GM21423 (cell line): ENCODE measurements at regions not wholly inside any gene's neighbourhood (a gene's known extent, or its start where the extent isn't known, plus 50 kb on each side); places are given as distances from the start of the nearest gene placed in this dataset.
"Not testable (repeated sequence)": the region's sequence is repeated elsewhere in the genome, so short reads cannot be mapped to it uniquely, and the experiment has no call there.

Experiments used
- ATAC-seq: cut with Tn5 transposase; IDR thresholded peaks from one replicate; pipeline ENCODE4 v1.9.1; 2021; ENCODE audit warnings: mild to moderate bottlenecking, moderate library complexity; ENCODE audit not compliant: unreplicated experiment

DNA sequence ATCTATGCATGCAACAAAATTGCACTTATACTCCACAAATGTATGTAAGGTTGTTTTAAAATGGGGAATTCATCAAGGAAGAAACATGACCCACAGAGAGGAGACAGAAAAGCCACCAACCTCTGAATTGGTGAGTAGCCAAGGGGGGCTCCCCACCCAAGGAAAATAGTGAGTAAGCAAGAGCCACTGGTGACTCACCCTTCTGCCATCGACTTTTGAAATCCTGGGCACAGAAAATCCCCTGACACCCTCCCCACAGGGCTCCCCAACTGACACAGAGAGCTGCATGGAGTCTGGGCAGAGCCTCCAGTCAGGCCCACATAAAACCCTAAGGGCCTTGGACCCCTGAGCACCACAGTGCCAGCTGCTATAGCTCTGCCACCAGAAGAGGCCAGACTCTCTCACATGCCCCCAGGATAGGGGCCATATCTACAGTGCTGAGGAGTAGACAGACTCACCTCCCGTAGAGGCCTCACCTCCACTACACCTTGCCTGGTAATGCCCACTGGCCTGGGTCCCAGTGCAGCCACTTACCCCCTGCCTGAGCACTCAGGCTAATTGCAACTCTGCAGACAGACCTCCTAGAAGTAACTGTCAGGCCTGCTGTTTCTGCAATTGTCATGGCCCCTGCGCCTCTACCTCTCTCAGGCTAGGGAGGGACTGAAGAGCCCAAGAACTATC, 244.7 kb upstream of the WSB1 start:
- no peak for ATAC-seq

DNA sequence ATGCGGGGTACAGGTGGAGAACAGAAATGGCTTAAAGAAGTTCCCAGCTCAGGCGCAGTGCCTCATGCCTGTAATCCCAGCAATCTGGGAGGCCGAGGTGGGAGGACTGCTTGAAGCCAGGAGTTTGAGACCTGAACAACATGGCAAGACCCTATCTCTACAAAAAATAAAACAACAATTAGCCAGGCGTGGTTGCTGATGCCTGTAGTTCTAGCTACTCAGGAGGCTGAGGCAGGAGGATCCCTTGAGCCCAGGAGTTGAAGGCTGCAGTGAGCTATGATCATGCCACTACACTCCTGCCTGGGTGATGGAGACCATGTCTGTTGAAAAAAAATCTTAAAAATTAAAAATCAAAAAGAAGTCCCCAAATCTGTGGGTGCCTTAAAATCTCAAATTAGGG, 228.3 kb upstream of the WSB1 start:
- no peak for ATAC-seq

DNA sequence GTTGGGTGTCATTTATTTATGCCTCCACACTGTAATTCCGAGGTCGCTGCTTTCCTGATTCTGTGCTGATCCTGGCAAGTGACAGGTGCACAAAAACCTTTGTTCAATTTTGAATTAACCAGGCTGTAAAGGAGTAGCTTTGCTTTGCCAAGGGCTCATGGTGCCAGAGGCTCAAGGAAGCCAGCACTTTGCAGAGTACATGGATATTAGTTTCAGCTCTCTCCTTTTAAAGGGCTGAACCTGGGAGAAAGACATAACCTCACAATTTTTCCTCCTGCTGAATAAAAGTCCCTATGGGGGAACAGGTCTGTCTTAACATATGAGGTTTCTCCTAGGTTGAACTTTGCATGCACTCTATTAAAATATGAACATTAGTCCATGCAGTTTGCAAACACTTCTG, 227.6 kb upstream of the WSB1 start:
- ATAC-seq = no peak

DNA sequence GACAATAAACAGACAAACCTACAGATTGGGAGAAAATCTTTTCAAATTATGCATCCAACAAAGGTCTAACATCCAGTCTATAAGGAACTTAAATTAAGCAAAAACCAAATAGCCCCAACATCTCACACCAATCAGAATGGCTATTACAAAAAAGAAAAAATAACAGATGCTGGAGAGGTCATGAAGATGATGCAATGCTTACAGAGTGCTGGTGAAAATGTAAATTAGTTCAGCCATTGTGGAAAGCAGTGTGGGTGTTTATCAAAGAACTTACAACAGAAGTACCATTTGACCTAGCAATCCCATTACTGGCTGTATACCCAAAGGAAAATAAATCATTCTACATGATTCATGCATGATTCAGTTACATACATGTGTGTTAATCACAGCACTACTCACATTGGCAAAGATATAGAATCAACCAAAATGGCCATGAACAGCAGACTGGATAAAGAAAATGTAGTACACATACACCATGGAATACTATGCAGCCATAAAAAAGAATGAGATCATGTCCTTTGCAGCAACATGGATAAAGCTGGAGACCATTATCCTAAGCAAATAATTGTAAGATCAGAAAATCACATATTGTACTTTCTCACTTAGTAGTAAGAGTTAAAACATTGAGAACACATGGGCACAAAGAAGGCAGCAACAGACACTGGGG, 223.9 kb upstream of the WSB1 start:
- ATAC-seq = no peak

DNA sequence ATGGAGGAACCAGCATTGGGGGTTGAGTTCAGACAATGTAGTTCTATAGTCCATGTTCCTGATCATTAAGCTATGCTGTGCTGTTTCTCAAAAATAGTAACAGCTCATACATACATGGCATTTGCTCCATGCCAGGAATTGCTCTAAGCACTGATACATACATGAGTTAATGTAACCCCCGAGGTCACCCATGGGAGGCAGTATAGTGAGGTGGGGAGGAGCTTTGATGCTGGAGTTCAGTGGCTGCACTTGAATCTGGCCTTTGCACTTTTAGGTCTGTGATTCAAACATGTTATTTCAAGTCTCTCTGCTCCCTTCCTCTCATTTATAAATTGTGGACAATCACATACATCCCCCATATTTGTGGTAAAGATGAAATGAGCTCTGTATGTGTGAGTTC, 223.1 kb upstream of the WSB1 start:
- ATAC-seq = no peak

DNA sequence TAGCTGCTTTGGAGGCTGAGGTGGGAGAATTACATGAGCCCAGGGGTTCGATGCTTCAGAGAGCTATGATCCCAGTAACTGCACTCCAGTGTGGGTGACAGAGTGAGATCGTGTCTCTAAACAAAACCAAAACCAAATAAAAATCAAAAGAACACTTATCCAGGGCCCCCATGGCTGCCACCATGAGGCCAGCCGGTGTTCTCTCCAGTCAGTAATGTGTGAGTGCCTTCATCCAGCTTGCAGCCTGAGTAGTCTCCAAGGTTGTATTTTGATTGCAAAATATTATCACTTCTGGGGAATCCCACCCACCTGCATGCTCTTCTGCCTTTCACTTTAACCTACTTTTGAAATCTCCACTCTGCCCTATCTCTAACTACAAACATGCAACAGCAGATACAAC, 221.0 kb upstream of the WSB1 start:
- no peak for ATAC-seq

DNA sequence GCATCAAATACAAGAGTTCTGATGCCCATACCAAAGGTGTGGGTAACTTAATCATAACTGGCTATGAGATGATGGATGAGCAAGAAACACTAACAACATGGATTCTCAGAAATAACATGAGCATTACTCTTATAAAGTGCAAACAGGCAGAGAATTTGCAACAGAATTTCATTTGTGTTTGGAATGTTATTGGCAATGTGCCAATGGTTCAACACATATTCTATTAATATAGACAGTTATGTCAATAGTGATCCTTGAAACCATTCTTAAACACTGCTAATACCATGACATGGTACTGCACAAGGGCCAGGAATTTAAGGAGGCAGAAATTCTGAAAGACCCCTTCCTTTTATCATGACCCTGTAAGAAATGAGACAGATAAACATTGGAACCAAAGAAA, 217.1 kb upstream of the WSB1 start:
- no peak for ATAC-seq

DNA sequence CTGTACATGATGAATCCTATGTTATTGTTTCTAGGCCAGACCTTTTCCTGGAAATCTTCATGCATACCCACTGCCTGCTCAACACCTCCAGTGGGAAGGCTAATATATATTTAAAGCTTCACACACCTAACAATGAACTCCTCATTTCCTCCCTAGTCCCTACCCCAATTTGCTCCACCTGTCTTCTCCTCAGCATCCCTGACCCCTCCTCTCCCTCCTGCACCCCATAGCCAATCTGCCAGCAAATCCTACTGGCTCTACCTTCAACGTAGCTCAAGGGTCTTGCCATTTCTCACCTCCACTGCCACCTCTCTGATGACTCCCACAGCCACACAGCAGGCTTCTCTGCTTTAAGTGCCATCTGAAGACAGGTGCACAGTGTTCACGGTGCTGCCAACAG, 215.6 kb upstream of the WSB1 start:
- no peak for ATAC-seq

DNA sequence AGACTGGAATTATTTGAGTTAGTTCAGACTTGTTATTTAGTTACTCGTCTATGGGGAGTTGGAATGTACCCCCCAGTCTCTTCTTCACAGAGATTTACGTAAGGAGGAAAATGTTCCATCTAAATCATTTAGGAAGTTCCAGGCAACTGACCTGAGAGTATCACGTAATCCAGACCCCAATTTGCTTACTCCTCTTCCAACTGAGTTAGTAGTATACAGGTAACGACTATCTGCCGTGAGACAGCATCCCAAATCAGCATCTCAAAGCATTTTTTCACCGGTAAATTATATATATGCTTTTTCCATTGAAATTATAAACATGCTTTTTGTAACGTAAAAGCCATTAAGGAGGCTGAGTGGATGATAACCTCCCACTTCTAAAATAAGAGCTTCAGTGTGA, 214.3 kb upstream of the WSB1 start:
- ATAC-seq = no peak

DNA sequence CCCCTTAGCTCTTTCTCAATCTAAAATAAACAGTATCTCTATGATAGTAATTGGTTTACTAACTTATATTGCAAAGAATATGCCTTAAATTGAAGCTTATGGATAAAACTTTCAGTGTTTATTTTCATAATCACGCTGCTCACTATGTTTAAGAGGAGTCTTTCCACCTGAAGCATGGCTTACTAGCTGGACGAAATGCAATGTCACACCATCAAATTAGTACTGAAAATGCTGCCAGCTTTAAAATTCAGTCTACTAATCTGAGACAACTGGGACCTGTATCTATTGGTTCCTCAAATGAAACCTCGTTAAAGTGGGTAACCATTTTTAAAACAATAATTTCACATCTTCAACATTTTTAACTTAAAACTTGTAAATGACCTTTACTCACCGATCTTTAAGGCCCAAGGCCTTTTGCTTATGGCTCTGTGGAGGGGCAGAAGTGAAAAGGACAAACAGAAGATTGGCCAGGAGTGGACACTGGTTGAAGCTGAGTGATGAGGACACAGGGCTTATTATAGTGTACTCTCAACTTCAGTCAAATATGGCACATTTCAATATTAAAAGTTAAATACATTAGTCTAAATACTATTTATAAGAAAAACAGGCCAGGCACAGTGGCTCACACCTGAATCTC, 212.8 kb upstream of the WSB1 start:
- ATAC-seq = no peak

DNA sequence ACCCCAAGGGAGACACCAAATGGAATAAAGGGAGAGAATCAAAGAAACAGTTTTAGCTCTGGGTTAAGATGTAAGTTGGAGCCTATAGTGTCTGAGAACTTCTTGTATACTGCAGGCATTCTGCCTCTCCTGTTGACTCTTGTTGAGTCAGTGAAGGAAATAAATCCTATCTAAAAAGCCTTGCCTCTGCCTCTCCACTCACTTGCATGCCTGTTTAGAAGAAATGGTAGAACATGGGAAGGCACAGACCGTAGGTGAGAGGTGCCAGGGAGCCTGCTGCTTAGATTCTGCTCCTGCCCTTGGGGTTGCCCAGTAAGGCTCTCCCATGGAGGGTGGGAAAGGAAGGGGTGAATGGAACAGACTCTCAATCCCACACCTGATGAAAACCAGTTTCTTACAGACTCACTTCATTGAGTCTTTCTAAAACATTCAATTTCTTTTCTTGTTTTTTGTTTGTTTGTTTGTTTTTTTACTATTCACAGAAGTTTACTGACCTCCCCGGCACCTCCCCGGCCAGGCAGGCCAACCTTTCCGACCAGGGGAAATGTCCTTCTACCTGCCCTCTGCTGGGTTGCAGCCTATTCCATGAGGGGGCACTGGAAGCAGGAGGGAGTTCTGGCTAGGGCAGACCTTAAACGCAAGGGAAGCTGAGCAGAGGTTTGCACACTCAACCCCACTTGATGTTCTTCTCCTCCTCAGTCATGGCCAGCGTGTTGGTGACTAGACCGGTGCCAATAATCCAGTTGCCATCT, 211.7 kb upstream of the WSB1 start:
- ATAC-seq = no peak

DNA sequence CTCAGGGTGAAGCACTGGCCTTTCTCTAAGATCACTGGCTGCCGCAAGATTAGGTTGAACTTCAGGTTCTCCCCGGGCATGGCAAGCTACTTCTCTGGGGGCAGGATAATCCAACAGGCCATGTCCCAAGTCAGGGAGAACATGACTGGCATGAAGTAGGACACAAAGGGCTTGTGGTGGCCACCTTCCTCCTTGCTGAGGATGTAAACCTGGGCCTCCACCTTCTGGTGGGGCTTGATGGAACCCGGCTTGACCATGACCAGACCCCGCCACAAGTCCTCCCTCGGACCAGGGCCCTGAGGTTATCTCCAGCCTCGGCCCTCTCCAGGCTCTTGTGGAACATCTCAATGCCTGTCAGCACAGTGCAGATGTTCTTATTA, 211.1 kb upstream of the WSB1 start:
- ATAC-seq = no peak

DNA sequence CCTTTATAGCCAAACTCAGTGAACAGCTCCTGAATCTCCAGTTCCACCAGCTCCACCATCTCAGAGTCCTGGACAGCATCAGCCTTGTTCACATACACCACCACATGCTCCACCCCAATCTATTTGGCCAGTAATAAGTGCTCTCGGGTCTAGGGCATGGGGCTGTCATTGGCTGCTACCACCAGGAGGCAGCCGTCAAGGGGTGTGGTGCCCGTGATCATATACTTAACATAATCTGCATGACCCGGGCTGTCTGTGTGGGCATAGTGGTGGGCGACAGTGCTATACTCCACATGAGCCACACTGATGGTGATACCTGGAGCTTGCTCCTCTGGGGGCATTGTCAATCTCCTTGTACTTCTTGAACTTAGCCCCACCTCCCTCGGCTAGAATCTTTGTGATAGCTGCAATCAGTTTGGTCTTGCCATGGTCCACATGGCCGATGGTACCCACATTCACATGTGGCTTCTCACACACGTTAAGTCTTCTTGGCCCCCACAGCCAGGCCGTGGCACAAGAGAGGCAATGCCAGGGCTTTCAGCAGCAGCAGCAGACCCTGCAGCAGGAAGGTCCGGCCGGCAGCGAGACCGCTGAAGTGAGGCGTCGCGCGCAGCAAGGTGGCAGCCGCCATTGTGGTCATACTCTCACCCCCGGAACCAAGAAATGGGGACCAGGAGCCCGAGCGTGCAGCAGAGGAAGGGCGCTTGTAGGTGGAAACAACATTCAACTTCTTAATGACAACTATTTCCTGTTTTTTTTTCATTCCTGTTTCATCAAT, 210.3 kb upstream of the WSB1 start:
- no peak for ATAC-seq

DNA sequence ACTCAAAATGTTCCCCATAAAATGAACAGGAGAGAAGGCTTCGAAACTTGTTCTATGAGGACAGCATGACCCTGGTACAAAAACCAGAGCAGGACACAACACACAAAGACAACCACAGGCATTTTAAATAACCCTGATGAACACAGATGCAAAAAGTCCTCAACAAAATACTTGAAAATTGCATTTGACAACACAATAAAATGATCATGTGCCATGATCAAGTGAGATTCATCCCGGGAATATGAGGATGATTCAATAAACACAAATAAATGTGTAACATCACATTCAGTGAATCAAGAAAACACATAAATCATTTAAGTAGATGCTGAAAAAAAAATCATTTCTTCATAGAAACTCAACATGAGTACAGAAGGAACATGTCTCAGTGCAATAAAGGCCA, 208.4 kb upstream of the WSB1 start:
- no peak for ATAC-seq

DNA sequence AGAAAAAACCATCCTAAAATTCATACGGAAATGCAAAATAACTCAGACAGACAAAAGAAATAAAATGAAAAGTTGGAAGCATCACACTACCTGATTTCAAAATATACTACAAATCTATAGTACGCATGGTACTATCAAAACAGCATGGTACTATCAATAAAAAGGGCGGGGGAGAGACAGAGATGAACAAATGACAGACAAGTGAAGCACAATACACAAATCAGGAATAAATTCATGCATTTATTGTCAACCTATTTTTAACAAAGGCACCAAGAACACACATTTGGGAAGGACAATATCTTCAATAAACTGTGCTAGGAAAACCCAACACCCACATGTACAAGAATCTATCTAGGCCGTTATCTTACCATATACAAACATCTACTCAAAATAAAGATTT, 207.4 kb upstream of the WSB1 start:
- ATAC-seq = no peak

DNA sequence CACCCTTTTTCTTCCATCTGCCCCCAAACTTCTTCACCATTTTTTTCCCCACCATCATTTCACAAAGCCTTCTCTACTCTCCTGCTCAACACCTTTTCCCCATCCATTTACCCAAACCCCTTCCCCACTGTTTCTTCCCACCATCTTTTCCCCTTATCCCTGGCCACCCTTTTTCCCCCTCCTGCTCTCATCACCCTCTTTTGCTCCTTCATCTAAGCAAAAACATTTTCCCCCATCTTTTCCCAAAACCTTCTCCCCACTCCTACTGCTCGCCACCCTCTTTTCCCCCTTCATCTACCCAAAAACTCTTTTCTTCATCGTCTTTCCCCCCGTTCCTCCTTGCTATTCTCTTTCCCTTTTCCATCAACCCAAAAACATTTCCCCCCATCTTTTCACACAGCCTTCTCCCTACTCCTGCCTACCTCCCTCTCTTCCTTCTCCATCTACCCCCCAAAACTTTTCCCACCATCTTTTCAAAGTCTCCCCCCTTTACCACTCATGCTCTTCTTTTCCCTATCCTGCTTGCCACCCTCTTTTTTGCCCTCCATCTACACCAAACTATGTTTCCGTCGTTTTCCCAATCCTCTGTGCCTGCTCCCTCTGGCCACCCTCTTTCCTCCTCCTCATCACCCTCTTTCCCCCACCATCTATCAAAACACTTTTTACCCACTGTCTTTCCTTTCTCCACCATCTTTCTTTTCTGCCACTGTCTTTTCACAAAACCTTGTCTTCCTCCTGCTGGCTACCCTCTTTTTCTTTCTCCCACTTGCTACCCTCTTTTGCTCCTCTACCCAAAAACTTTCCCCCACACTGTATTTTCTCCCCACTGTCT, 205.8 kb upstream of the WSB1 start:
- ATAC-seq = no peak

DNA sequence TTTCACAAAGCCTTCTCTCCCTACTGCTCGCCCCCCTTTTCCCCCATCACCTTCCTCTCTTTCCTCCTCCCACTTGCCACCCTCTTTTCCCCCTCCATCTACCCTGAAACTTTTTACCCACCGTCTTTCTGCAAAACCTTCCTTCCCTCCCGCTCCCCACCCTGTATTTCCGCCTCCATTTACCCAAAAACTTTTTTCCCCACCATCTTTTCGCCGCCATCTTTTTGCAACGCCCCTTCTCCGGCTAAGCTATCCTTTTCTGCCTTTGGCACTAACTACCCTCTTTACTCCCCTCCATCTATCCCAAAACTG, 205.2 kb upstream of the WSB1 start:
- ATAC-seq = no peak

DNA sequence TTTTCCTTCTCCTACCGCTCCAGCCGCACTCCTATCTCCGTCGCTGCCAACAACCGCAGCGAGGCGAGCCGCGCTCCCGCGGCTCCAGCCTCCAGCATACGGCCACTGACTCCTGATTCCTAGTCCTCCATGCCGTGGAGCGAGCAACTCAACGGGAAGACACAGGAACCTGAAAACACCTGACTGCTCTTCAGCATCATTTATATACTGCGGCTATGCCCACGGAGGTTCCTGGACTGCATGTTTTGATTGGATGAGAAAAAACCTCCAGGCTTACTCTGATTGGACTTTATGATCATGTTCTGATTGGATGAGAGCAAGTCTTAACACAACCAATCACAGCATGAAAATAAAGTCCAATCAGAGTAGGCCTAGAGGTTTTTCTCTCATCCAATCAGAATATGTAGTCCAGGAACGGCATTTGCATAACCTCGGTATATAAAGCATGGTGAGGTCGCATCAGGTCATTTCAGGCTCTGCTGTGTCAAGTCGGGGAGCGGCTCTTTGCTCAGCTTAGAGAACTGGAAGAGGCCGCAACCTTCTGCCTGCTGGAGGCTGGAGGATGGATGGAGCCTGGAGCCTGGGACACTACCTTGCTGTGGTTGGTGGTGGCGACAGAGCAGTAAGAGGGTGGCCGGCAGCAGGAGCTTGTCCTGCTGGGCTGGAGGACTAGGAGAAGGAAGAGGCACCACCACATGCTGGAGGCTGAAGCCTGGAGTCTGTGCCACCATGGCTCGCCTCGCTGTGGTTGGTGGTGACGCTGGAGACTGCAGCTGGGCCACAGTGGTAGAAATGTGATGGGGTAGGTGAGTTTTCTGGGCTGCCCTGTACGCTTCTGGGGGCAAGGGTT, 204.6 kb upstream of the WSB1 start:
- not testable (repeated sequence) for ATAC-seq

DNA sequence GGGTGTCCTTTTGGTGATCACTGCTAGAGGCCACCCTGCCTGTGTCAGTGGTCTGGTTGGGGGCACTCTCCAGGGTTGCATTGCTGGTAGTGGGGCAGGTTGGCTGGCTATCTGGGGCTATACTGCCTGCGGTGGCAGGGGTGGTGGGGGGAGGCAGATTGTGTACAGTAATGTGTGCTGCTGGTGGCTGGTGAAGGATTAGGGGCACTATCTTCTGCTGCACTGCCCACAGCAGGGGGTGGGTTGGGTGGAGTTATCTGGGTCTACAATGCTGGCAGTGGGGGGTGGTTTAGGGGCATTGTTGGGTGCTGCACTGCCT, 204.0 kb upstream of the WSB1 start:
- no peak for ATAC-seq
